Smooth muscle cell of the brain vasculature (primary cell): ENCODE measurements at regions not wholly inside any gene's neighbourhood (a gene's known extent, or its start where the extent isn't known, plus 50 kb on each side); places are given as distances from the start of the nearest gene placed in this dataset.

Experiments
- DNase-seq: peaks from one replicate; pipeline ENCODE4 v3.0.0-alpha.2; 2012; ENCODE audit warnings: low read depth, low spot score

DNA sequence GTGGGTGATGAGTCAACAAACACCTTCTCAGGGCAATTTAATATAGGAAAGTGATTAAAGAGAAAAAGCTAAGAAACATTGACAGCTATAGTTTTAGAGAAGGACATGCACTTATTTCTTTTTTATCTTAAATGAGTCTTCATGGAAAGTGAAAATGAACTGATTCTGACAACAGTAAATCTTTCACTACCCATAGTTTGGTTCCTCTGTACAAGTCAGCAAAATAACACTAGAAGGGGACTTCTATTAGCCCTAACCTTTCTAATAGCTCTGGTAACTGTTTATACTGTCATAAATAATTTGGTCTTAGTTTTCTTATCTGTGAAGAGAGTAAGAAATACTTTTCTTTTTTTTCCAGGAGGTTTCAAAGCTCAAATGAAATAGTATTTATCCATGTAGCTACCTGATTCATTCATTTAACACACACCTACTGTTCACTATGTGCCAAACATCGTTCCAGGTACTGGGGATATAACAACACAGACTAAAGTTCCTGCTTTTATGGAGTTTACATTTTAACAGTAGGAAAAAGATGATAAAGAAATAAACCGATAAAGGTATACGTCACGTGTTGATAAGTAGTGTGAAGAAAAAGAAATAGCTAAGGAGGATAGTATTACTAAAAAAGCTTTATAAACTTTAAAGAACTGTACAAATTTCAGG is 148.2 kb downstream of the PCSK1 start:
- no peak for DNase-seq

DNA sequence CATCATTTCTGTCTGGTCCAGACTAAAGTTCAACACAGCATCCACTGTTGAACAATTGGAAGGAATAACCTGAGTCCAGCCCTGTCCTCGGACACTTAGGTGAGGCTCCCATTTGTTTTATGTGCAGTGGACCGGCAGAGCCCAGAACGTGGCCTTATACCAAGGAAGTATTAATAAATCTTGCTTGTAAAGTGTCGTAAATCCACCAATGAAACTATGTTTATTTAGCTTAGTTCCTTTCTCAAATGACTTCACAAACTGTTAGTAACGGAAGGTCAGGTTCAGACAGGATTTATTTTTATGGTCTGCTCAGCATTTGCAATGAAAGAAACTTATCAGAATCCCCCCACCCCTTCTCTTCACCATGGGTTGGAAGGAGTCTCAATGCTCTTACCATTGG is 149.5 kb downstream of the PCSK1 start:
- DNase-seq = no peak

DNA sequence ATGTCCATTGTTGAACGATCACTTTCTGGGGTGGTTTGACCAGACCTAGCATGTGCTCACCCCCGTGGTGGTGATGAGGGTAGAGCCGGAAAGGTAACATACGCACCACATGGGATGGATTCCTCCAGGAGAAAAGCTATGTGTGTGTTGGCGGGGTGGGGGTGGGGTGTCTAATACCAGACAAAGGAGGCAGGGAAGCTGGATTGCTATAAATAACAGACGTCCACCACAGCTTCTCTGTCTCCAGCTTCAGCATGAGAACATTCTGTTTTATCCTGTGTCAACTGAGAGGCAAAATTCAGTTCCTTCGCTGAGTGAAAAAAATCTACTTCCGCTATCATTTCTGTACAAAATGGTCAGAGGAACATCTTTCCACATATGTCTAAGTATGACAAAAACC is 151.0 kb downstream of the PCSK1 start:
- DNase-seq = no peak

DNA sequence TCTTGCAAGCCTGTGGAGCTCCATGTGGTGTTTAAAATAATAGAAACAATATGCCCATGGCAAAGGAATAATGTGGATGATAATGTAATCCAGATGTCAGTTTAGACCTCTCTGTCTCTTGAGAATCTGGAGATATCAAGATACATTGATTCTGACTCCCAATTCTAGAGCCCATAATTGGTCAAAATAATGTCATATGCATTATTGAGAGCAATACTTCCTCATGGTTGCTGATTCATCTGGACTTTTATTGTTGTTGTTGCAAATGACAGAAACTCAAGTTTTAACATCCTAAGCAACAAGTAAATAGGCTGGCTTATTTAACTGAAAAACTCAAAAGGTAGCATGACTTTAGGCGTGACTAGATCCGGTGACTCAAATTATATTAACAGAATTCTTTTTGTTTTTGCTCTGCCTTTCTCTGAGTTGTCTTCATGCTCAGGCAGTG is 152.1 kb downstream of the PCSK1 start:
- no peak for DNase-seq

GRCh38 chr5:96279801-96280542 is 153.1 kb downstream of the PCSK1 start:
- no peak for DNase-seq

DNA sequence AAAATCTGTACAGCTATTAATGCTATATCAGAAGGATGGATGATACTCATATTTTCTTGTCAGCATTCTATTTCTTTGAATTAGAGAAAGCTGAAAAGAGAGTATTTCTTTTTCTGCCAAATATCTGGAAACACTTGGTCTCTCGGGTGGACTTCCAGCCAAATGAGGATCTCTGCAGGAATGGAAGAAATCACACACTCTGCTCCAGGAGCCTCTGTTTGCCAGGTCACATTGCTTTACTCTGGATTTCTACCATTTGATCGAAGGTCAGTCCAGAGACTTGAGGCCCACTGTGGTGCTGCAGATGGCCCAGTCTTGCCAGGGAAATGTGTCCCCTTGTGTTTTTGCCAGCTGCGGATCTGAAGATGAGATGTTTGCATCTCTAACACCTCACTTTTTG is 154.1 kb downstream of the PCSK1 start:
- no peak for DNase-seq

DNA sequence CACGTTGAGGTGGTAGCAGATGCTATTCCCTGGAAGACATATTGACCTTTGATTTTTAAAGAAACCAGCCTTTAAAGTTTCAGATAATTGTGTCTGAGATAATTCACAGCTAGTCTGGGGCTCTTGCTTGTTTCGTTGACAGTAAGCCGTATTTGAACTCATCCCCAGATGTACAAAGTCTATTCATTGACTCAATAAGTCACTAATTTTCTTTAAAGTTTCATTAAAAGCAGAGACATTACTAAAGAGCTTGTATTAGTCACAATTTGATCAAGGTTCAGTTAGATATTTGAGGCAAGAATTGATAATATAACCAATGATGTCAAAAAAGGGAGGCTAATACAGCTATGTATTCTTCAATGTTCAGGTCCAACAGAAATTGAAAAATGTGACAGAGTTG is 158.0 kb downstream of the PCSK1 start:
- DNase-seq = no peak

DNA sequence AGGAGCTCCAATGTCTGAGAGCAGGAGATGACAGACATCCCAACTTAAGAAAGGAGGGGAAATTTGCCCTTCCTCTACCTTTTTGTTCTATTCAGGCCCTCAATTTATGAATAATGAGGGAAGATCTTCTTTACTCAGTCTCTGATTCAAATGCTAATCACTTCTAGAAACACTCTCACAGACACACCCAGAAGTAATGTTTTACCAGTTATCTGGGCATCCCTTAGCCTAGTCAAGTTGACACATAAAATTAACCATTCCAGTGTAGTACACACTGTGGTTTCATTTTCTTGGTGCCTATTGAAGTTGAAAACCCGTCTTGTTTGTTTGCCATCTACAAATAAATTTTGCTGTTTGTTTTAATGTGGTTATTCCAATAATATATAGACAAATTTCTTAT is 167.6 kb downstream of the PCSK1 start:
- no peak for DNase-seq

GRCh38 chr5:96264047-96264446 is 169.0 kb downstream of the PCSK1 start:
- no peak for DNase-seq

- DNase-seq = no peak
Observed at GRCh38 chr5:96262105-96262504, 170.9 kb downstream of the PCSK1 start.

- no peak for DNase-seq
Observed at GRCh38 chr5:96260009-96260408, 173.0 kb downstream of the PCSK1 start.

- no peak for DNase-seq
Observed at GRCh38 chr5:96259151-96259772, 173.8 kb downstream of the PCSK1 start.

DNA sequence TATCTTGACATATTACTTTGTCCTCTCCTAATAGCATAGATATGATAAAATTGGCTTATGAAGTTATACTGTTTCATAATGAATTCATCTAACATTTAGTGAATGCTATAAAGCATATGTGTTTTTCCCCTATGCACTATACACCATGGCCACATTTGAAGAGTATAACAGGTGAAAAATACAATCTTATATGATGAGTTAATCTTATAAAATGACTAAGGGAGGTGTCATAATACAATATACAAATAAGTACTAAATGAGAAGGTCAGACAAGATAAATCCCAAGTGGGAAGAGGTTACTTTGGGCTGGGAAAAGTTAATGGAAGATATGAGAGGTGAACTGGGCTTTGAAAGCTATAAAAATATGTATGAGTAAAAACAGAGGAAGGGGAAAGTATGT is 174.4 kb downstream of the PCSK1 start:
- no peak for DNase-seq

GRCh38 chr5:96257904-96258303 is 175.1 kb downstream of the PCSK1 start:
- DNase-seq = no peak

DNA sequence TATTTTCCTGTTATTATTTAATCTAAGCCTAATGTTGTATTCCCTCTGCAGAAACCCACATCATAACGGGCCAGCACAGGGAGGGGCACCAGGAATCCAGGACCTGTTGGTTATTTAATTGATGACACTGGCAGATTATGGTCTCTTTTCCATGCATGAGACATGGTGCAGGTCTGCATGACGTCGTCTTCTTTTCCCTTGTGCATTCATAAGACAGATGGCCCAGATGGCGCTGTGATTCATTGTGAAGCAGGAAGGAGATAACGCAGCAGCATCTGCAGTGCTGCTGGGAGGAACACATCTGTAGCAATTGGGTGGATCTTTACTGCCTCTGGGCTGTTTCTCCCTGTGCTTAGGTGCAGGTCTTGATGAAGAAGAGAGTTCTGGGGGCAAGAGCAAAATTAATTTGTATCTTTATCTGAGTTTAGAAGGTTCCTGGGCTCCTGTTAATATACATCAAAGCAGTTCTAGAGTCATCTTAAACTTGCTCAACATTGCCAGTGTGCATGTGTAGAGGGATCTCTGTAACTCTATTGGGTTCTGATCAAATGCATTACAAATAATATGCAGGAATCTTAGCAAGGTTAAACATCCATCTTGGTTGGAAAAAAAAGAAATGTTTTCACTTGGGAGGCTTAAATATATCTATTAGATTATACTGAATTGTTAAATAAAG is 176.1 kb downstream of the PCSK1 start:
- no peak for DNase-seq

DNA sequence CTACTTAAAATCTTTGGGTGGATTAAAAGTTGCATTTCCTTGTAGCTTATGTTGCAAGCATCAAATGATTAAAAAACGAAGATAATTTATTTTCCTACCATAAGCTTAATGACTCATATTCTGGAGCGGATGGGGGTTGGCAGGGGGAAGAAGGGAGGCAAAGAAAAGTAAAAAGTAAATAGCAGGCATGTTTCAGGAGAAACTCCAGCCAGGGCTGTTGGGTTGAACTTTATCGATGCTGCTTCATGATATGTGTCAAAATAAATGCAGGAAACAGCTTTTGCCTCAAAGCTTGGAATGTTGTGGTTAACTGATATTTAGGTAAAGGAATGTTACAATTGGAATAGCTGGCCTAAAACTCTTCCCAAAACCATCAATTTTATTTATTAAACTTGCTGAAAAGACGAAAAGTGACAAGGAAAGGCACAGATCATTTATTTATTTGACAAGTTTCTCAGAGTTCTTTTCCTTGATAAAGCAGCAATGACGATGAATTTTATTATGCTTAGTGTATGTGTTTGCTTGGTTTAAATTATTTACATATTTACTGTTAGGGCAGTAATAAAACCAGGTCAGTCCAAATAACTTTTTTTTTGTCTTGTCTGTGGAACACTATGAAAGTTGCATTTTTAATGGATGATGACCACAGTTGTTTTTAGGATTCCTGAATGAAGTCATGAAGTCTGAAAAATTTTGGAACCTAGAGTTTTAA is 177.9 kb downstream of the PCSK1 start:
- DNase-seq = no peak

DNA sequence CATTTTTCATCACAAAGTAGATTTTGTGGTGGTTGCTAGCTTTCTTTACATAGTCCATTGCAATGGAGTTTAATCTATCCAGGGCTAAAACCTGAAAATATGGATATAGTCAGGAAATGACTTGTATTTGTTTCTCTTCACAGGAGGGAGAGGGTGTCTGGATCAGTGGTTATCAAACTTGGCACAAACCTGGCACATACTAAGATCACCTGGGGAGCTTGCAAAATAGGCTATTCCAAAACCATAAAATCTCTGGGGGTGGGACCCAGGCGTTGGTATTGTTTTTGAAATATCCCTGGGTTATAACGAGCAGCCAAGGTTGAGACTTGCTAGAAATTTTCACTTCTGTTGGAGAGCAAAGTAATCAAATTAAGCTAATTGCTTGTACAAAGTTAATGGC is 179.9 kb downstream of the PCSK1 start:
- no peak for DNase-seq

- no peak for DNase-seq
Observed at GRCh38 chr5:96252596-96252995, 180.5 kb downstream of the PCSK1 start.

- DNase-seq = no peak
Observed at GRCh38 chr5:96250782-96251181, 182.3 kb downstream of the PCSK1 start.

GRCh38 chr5:96248131-96248530 is 184.9 kb downstream of the PCSK1 start:
- no peak for DNase-seq

DNA sequence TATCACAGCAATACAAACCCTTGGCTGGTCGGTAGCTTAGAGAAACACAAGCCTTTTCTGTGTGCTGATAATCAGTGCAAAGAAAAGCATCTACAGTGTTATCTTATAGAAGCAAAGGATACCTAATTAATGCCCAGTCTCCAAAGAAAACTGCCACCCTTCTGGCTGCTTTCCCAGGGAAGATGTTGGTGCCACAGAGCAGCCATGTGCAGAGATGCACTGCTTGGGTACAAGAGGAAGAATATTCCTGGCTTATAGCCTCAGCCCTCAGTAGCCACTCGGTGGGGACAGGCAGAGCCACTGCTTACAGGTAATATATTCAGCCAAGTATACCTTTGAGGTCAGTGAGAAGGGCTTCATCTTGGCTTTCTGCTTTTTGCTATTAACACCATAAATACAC is 185.3 kb downstream of the PCSK1 start:
- DNase-seq = no peak
